WTC11 (cell line): ENCODE measurements at regions not wholly inside any gene's neighbourhood (a gene's known extent, or its start where the extent isn't known, plus 50 kb on each side); places are given as distances from the start of the nearest gene placed in this dataset.

Source experiments
- CREM ChIP-seq: sonication (generic); formaldehyde crosslinking; IDR thresholded peaks from 2 replicates; pipeline ENCODE4 v1.8.1; 2022; ENCODE audit warnings: mild to moderate bottlenecking, missing genetic modification reagents, moderate library complexity
- HMGA2 ChIP-seq: fragments of 250-450 bp; sonication (Bioruptor Pico); IDR thresholded peaks from 2 replicates; pipeline ENCODE4 v1.4.0; 2021; ENCODE audit warnings: mild to moderate bottlenecking, moderate library complexity
- JAZF1 ChIP-seq: fragments of 250-450 bp; sonication (Bioruptor Pico); IDR thresholded peaks from 2 replicates; pipeline ENCODE4 v1.9.0; 2021; ENCODE audit warnings: moderate library complexity, mild to moderate bottlenecking, inconsistent platforms
- RELA ChIP-seq: sonication (generic); formaldehyde crosslinking; IDR thresholded peaks from 2 replicates; pipeline ENCODE4 v1.8.1; 2022; ENCODE audit warnings: missing genetic modification reagents, mild to moderate bottlenecking, borderline replicate concordance
- TCF7 ChIP-seq: sonication (generic); formaldehyde crosslinking; IDR thresholded peaks from 2 replicates; pipeline ENCODE4 v1.8.0; 2022; ENCODE audit warnings: mild to moderate bottlenecking, low read depth, missing genetic modification reagents, moderate library complexity
- ZBTB21 ChIP-seq: sonication (generic); formaldehyde crosslinking; IDR thresholded peaks from 2 replicates; pipeline ENCODE4 v1.8.1; 2023; ENCODE audit warnings: mild to moderate bottlenecking, missing genetic modification reagents, borderline replicate concordance
- TF ChIP-seq, protein P1 (sequence below): fragments of 200-600 bp; IDR thresholded peaks from 2 replicates; pipeline ENCODE4 v1.8.0; 2022; ENCODE audit warnings: antibody characterized with exemption
- TF ChIP-seq, protein P2 (sequence below): sonication (generic); formaldehyde crosslinking; IDR thresholded peaks from 2 replicates; pipeline ENCODE4 v1.8.1; 2022; ENCODE audit warnings: low read depth, missing genetic modification reagents, borderline replicate concordance
- TF ChIP-seq, protein P3 (sequence below): sonication (generic); formaldehyde crosslinking; IDR thresholded peaks from 2 replicates; pipeline ENCODE4 v1.8.1; 2023; ENCODE audit warnings: mild to moderate bottlenecking, missing genetic modification reagents, moderate library complexity
- TF ChIP-seq, protein P4 (sequence below): sonication (generic); formaldehyde crosslinking; IDR thresholded peaks from 2 replicates; pipeline ENCODE4 v1.8.0; 2022; ENCODE audit warnings: missing genetic modification reagents
- TF ChIP-seq, protein P5 (sequence below): sonication (generic); formaldehyde crosslinking; IDR thresholded peaks from 2 replicates; pipeline ENCODE4 v1.8.1; 2023; ENCODE audit warnings: mild to moderate bottlenecking, moderate library complexity, missing genetic modification reagents

DNA sequence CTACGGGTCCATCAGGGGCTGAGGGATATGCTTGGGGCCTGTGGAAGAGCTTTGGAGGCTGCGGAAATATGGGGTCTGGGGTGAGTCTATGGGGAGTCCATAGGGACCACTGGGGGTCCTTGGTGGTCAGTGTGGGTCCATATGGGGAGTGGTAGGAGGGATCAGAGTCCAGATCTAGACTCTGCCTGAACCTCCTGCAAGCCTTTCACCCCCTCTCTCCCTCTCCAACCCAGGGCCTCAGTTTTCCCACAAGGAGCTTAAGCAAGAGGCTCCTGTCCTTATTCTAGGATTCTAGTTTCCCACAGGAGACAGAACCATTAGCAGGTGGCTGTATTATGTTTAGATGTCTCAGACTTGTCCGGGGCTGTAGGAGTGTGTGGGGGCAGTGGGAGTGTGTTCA is 161.9 kb upstream of the TSHZ3 start:
- TF ChIP-seq, protein P1, sequence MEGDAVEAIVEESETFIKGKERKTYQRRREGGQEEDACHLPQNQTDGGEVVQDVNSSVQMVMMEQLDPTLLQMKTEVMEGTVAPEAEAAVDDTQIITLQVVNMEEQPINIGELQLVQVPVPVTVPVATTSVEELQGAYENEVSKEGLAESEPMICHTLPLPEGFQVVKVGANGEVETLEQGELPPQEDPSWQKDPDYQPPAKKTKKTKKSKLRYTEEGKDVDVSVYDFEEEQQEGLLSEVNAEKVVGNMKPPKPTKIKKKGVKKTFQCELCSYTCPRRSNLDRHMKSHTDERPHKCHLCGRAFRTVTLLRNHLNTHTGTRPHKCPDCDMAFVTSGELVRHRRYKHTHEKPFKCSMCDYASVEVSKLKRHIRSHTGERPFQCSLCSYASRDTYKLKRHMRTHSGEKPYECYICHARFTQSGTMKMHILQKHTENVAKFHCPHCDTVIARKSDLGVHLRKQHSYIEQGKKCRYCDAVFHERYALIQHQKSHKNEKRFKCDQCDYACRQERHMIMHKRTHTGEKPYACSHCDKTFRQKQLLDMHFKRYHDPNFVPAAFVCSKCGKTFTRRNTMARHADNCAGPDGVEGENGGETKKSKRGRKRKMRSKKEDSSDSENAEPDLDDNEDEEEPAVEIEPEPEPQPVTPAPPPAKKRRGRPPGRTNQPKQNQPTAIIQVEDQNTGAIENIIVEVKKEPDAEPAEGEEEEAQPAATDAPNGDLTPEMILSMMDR, result no peak
- no peak for TF ChIP-seq JAZF1 (CRISPR knock-in tag)
- TF ChIP-seq RELA (CRISPR knock-in tag), result no peak
- TF ChIP-seq, protein P2, sequence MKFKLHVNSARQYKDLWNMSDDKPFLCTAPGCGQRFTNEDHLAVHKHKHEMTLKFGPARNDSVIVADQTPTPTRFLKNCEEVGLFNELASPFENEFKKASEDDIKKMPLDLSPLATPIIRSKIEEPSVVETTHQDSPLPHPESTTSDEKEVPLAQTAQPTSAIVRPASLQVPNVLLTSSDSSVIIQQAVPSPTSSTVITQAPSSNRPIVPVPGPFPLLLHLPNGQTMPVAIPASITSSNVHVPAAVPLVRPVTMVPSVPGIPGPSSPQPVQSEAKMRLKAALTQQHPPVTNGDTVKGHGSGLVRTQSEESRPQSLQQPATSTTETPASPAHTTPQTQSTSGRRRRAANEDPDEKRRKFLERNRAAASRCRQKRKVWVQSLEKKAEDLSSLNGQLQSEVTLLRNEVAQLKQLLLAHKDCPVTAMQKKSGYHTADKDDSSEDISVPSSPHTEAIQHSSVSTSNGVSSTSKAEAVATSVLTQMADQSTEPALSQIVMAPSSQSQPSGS (CRISPR knock-in tag), result no peak
- TF ChIP-seq, protein P3, sequence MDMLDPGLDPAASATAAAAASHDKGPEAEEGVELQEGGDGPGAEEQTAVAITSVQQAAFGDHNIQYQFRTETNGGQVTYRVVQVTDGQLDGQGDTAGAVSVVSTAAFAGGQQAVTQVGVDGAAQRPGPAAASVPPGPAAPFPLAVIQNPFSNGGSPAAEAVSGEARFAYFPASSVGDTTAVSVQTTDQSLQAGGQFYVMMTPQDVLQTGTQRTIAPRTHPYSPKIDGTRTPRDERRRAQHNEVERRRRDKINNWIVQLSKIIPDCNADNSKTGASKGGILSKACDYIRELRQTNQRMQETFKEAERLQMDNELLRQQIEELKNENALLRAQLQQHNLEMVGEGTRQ (CRISPR knock-in tag), result no peak
- no peak for TF ChIP-seq TCF7 (CRISPR knock-in tag)
- no peak for TF ChIP-seq ZBTB21
- TF ChIP-seq, protein P4, sequence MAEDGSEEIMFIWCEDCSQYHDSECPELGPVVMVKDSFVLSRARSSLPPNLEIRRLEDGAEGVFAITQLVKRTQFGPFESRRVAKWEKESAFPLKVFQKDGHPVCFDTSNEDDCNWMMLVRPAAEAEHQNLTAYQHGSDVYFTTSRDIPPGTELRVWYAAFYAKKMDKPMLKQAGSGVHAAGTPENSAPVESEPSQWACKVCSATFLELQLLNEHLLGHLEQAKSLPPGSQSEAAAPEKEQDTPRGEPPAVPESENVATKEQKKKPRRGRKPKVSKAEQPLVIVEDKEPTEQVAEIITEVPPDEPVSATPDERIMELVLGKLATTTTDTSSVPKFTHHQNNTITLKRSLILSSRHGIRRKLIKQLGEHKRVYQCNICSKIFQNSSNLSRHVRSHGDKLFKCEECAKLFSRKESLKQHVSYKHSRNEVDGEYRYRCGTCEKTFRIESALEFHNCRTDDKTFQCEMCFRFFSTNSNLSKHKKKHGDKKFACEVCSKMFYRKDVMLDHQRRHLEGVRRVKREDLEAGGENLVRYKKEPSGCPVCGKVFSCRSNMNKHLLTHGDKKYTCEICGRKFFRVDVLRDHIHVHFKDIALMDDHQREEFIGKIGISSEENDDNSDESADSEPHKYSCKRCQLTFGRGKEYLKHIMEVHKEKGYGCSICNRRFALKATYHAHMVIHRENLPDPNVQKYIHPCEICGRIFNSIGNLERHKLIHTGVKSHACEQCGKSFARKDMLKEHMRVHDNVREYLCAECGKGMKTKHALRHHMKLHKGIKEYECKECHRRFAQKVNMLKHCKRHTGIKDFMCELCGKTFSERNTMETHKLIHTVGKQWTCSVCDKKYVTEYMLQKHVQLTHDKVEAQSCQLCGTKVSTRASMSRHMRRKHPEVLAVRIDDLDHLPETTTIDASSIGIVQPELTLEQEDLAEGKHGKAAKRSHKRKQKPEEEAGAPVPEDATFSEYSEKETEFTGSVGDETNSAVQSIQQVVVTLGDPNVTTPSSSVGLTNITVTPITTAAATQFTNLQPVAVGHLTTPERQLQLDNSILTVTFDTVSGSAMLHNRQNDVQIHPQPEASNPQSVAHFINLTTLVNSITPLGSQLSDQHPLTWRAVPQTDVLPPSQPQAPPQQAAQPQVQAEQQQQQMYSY (CRISPR knock-in tag), result no peak
- TF ChIP-seq, protein P5, sequence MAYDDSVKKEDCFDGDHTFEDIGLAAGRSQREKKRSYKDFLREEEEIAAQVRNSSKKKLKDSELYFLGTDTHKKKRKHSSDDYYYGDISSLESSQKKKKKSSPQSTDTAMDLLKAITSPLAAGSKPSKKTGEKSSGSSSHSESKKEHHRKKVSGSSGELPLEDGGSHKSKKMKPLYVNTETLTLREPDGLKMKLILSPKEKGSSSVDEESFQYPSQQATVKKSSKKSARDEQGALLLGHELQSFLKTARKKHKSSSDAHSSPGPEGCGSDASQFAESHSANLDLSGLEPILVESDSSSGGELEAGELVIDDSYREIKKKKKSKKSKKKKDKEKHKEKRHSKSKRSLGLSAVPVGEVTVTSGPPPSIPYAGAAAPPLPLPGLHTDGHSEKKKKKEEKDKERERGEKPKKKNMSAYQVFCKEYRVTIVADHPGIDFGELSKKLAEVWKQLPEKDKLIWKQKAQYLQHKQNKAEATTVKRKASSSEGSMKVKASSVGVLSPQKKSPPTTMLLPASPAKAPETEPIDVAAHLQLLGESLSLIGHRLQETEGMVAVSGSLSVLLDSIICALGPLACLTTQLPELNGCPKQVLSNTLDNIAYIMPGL, result no peak
- no peak for TF ChIP-seq CREM
- no peak for TF ChIP-seq HMGA2
